ENCODE measurements at regions not wholly inside any gene's neighbourhood (a gene's known extent, or its start where the extent isn't known, plus 50 kb on each side); places are given as distances from the start of the nearest gene placed in this dataset.

DNA sequence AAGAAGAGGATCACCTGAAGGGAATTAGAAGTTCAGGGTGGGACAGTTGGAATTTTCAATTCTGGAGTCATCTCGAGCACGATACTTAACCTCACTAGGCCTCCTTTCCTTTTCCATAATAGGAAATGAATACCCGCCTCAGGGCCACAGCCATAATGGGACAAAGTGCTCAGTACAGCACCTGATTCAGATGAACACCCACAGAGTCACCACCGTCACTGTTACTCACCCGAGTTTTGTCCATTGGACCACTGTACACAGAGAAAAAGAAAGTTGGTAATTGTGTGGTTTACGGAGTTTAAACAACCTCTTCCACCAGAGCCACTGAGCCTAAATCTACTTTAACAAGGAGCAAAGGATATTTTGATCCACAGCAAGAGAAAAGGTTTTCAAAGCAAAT, 122.0 kb upstream of the NDUFV2 start:
- TF ChIP-seq POLR2AphosphoS5 (IDR thresholded peaks at IDR 0.05; ENCODE audit: low read depth, low read length) (no peak), POLR2A (IDR thresholded peaks at IDR 0.05; ENCODE audit: low read depth, low read length) (no peak), TAF1 (IDR thresholded peaks at IDR 0.05; ENCODE audit: low read depth, low read length) (no peak), SPI1 (IDR thresholded peaks at IDR 0.05; ENCODE audit: low read depth, low read length) (no peak), POU2F2 (IDR thresholded peaks at IDR 0.05; ENCODE audit: low read depth, low read length) (no peak), PAX5 (IDR thresholded peaks at IDR 0.05; ENCODE audit: insufficient read depth, low read length, severe bottlenecking) (no peak)
